SU-DHL-6 (cell line): ENCODE measurements at regions not wholly inside any gene's neighbourhood (a gene's known extent, or its start where the extent isn't known, plus 50 kb on each side); places are given as distances from the start of the nearest gene placed in this dataset.
"Not testable (repeated sequence)": the region's sequence is repeated elsewhere in the genome, so short reads cannot be mapped to it uniquely, and the experiment has no call there.

Experiments
- EZH2phosphoT487 ChIP-seq: fragments of 200-600 bp; sonication (generic), shearing (Covaris generic); conservative IDR thresholded peaks from 2 replicates; pipeline ENCODE4 v1.6.1; 2018; ENCODE audit warnings: mild to moderate bottlenecking, antibody characterized with exemption, low read length, moderate library complexity, mixed read lengths
- TF ChIP-seq, protein P1 (sequence below): fragments of 200-600 bp; sonication (generic); IDR thresholded peaks from one replicate; pipeline ENCODE4 v1.5.1; 2017; ENCODE audit warnings: antibody characterized with exemption, mild to moderate bottlenecking, low read length, moderate library complexity; ENCODE audit not compliant: insufficient read depth, poor library complexity, severe bottlenecking

DNA sequence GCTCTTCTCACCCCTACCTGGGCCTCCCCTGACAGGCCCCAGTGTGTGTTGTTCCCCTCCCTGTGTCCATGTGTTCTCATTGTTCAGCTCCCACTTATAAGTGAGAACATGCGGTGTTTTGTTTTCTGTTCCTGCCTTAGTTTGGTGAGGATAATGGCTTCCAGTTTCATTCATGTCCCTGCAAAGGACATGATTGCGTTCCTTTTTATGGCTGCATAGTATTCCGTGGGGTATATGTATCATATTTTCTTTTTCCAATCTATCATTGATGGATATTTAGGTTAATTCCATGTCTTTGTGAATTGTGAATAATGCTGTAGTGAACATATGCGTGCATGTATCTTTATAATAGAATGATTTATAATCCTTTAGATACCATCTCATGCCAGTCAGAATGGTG is 159.4 kb upstream of the RPS23 start:
- TF ChIP-seq, protein P1, sequence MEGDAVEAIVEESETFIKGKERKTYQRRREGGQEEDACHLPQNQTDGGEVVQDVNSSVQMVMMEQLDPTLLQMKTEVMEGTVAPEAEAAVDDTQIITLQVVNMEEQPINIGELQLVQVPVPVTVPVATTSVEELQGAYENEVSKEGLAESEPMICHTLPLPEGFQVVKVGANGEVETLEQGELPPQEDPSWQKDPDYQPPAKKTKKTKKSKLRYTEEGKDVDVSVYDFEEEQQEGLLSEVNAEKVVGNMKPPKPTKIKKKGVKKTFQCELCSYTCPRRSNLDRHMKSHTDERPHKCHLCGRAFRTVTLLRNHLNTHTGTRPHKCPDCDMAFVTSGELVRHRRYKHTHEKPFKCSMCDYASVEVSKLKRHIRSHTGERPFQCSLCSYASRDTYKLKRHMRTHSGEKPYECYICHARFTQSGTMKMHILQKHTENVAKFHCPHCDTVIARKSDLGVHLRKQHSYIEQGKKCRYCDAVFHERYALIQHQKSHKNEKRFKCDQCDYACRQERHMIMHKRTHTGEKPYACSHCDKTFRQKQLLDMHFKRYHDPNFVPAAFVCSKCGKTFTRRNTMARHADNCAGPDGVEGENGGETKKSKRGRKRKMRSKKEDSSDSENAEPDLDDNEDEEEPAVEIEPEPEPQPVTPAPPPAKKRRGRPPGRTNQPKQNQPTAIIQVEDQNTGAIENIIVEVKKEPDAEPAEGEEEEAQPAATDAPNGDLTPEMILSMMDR, result not testable (repeated sequence)
- not testable (repeated sequence) for TF ChIP-seq EZH2phosphoT487
